Germinal center (tissue), 1 donor: ENCODE measurements at regions not wholly inside any gene's neighbourhood (a gene's known extent, or its start where the extent isn't known, plus 50 kb on each side); places are given as distances from the start of the nearest gene placed in this dataset.

Experiments used
- DNase-seq: peaks from one replicate; pipeline ENCODE4 v3.0.0; 2012; ENCODE audit warnings: mixed read lengths, low spot score

- no peak for DNase-seq
Measured at GRCh38 chr15:61798631-61799030, 261.6 kb downstream of the VPS13C start.

DNA sequence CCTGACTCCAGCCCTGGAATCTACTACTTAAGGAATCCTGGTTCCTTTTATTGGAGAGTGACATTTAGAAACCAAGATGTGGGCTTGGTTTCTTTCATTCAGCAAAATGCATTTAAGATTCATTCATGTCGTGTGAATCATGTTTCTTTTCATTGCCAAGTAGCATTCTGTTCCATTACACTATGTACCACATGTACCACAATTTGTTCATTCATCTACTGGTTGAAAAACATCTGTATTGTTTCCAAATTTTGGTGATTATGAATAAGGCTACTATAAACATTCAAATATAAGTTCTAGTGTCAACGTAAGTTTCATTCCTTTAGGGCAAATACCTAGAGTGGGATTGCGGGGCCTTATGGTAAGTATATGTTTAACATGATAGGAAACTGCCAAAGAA lies 264.2 kb downstream of the VPS13C start:
- DNase-seq: no peak

- no peak for DNase-seq
Measured at GRCh38 chr15:61794881-61795280, 265.4 kb downstream of the VPS13C start.

DNA sequence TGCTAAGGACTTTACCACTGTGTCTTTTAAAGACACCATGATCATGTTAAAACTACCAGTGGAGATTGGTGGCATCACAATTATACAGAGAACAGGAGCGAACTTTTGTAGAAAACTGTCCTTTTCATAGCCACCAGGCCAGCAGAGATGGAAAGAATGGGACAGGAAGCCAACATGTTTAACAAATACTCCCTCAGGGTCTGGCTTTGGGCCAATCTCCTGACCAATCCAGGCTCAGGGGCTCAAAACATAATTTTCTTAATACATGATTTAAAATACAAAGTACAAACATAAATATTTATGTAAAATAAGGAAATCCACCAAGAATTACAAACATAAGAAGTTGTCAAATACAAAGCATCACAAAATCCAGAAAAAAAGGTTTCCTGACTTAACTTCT lies 266.0 kb downstream of the VPS13C start:
- no peak for DNase-seq

DNA sequence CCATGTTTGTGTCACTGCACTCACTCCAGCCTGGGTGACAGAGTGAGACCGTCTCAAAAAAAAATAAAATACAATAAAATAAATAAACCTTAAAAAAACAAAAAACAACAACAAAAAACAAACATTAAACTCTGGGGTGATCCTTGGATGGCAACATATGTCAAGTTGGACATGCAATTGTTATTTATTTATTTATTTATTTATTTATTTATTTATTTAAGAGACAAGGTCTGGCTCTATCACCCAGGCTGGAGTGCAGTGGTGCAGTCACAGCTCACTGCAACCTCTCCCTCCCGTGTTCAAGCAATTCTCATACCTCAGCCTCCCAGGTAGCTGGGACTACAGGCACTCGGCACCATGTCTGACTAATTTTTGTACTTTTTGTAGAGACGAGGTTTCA lies 275.5 kb downstream of the VPS13C start:
- DNase-seq: no peak

- no peak for DNase-seq
Measured at GRCh38 chr15:61780278-61780980, 279.8 kb downstream of the VPS13C start.

DNA sequence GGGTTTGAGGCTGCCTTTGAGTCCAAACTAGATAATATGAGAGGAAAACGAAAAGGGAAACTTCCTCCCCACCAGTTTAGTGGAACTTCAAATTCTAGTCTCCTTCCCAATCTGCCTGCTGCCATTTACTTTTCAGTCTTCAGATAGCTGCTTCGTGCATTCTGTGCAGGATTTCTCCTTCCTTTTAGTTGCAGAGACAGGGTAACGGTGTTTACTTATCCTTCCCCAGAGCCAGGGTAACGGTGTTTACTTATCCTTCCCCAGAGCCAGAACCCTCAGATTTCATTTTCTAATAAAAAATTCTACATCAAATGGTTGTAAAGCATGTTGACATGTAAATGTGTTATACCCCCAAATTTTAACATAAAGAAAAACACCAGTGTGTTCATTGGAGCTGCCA lies 282.6 kb downstream of the VPS13C start:
- DNase-seq: no peak

DNA sequence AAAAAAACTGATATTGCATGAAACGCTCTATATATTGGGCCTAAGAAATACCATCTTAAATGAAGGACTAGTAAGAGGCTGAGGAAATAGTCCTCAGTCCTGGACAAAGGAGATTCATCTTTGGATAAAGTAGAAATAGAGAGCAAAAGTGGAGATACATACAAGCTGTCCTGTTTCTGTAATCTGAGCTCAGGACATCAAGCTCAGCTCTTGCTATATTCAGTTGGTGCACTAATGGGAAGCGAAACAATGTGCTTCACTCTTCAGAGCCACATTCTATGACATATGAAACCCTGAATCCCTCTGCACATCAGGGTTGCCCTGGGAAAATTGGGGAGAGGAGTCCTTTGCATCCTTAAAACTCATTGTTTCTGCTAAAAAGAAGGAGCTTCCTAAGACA lies 290.7 kb downstream of the VPS13C start:
- DNase-seq: no peak

DNA sequence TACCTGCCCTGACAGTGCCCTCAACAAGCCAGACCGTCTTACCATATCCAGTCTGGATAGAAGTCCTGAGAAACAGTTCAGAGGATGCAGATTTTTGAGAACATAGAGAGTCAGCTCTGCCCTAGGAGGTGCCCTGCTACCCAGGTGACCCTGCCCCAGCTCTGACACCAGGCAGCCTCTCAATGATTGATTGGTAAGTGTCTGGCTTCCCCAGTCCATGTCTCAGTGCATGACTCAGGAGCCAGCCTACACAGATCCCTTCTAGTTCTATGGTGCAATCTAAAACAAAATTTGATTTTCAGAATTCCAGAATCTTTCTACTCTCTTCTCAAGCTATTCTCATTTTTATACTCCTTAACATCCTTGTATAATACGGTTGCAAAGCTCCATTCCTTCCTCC lies 292.1 kb downstream of the VPS13C start:
- no peak for DNase-seq

- DNase-seq: no peak
Measured at GRCh38 chr15:61764981-61765380, 295.3 kb downstream of the VPS13C start.

- DNase-seq: no peak
Measured at GRCh38 chr15:61764141-61764540, 296.1 kb downstream of the VPS13C start.

DNA sequence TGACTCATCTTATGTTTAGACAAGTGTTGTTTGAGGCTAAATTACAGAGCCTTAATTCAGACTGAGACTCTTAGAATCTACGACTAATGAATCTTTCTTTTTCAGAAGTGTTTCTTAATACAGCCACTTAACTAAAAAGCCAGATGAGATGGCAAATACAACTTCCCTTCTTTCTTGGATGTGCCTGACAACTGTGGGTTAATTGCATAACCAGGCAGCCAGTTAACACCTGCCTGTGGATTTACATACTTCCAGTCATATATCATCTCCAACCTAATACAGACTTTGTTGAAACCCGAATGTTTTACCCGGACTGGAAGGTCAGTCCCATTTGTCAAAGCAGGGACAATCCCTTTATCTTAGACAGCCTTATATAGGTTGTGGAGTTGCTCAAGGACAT lies 297.6 kb downstream of the VPS13C start:
- no peak for DNase-seq

DNA sequence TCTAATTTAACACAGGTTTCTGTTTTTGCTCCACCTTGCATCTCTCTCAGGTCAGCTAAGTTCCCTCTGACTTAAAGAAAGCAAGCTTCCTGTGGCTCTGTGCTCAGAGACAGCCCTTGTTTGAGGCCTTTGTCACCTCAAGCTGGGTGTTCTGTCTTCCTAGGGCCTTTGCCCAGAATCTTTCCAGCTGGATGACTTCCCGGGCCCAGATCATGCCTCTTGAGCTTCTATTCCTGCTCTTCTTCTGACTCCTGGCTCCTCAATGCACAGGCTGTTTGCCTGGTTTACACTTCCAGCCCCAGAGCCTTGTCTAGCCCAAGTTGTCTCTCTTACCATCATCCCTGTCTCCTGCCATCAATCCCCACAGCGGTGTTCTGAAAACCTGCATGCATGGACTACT lies 300.6 kb downstream of the VPS13C start:
- no peak for DNase-seq

- DNase-seq: no peak
Measured at GRCh38 chr15:61756071-61756820, 304.0 kb downstream of the VPS13C start.

- DNase-seq: no peak
Measured at GRCh38 chr15:61755467-61755866, 304.8 kb downstream of the VPS13C start.

DNA sequence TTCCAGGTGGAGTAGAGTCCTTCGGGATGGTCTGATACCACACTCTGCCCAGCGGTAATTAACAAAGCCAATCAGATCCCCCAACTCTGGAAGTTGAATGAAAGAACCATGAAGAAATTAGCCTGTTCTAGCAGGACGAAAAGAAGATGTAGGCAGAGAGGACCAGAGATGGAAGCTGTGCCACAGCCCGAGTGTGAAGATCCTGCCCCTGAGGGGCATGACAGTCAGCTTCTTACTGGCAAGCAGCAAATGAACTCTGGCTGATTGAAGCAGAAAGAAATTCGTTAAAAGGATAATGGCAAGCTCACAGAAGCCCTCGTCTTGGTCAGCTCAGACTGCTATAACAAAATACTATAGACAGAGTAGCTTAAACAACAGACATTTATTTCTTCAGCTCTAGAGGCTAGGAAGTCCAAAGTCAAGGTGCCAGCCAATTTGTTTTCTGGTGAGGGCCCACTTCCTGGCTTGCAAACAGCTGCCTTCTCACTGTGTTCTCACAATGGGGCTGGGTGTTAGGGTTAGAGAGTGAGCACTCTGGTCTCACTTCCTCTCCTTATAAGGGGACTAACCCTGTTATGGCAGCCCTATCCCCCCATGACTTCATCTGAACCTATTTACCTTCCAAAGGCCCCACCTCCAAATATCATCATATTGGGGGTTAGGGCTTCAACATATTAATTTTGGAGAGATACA lies 307.1 kb downstream of the VPS13C start:
- no peak for DNase-seq

DNA sequence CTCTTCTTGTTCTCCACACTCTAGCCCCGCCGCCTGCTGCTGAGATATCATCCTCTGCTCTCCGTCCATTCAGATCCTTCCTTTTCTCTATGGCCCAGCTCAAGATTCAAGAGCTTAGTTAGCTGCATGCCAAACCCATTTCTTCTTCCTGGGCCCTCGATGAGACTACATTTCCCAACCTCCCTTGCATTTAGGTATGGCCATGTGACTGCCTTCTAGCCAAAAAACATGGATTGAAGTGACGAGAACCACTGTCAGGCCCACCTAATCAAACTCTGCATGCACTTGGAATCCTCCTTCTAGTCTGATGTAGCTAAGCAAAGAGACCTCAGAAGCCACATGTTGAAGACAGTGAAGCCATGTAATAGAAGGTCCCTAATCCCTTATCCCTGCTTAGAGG lies 308.2 kb downstream of the VPS13C start:
- DNase-seq: no peak

DNA sequence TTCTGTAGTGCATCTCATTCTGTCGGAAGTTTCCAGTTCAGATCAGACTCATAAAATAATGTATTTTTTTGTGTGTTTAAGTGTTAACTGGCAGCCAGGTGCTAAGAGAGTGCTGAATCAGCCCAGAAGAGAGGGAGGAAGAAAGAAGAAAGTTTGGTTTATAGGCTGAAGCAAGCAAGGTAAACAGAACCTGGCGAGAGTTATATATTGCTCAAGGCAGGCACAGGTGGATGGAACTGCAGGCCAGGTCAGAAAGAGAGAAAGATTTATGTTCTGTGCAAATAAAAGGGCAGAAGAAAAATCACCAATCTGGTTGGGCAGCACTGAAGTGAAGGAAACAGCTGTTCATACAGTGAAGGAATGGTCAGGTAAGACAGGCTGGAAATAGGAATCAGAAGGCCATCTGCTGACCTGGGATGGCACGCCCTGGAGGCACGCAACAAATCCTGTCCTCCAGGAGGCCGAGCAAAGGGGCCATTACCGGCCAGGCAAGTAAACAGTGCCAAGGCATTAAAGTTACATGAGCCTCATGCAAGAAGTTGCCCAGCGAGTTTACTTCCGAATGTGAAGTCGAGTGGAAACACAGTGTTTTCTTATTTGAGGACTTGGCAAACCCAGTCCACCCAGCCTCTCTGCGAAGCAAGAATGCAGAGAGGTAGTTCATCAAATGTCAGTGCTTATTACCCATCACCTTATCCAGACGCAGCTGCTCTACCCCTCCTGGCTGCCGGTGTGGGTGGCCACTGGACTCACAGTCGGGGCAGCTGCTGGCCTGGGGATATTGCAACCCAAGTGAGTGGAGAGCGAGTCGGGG lies 309.8 kb downstream of the VPS13C start:
- no peak for DNase-seq

GRCh38 chr15:61749169-61749568 lies 311.1 kb downstream of the VPS13C start:
- DNase-seq: no peak

GRCh38 chr15:61748529-61748928 lies 311.7 kb downstream of the VPS13C start:
- no peak for DNase-seq

GRCh38 chr15:61746589-61746988 lies 313.7 kb downstream of the VPS13C start:
- no peak for DNase-seq

- no peak for DNase-seq
Measured at GRCh38 chr15:61743345-61743909, 316.8 kb downstream of the VPS13C start.
